Hippocampal formation (tissue), 2 donors: ENCODE measurements at regions not wholly inside any gene's neighbourhood (a gene's known extent, or its start where the extent isn't known, plus 50 kb on each side); places are given as distances from the start of the nearest gene placed in this dataset.

Source experiments
- DNase-seq, 2 donors: peaks; one replicate each; lab custom pipeline; 2025; lab: John Stamatoyannopoulos, UW

GRCh38 chr13:34040863-34041262, 222.9 kb downstream of the RFC3 start:
- no peak for DNase-seq

GRCh38 chr13:34044041-34044440, 226.1 kb downstream of the RFC3 start:
- DNase-seq = peak in 1 of 2 donors; percentile 40

DNA sequence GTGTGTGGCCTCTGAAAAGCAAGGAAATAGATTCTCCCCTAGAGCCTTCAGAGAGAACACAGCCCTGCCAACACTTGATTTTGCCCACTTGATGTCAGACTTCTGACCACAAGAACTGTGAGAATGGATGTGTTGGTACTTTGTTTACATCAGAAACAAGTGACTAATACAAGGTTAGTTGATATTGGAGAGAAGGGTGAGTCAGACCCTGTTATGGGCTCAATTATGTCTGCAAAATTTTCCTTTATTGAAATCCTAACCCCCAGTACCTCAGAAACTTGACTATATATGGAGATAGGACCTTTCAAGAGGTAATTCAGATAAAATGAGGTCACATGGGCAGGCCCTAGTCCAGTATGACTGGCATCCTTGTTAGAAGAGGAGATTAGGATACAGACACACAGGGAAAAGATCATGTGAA, 226.7 kb downstream of the RFC3 start:
- DNase-seq = no peak

GRCh38 chr13:34046457-34046856, 228.5 kb downstream of the RFC3 start:
- no peak for DNase-seq

DNA sequence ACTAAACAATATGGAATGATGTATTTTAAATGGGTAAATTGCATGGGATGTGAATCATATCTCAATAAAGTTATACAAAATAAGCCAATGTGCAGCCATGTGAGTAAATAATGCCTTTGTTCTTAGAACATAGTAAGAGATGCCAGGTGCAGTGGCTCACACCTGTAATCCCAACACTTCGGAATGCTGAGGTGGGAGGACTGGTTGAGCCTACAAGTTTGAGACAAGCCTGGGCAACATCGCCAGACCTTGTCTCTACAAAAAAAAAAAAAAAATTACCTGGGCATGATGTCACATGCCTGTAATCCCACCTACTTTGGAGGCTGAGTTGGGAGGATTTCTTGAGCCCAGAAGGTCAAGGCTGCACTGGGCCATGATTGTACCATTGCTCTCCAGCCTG, 230.7 kb downstream of the RFC3 start:
- DNase-seq = no peak

DNA sequence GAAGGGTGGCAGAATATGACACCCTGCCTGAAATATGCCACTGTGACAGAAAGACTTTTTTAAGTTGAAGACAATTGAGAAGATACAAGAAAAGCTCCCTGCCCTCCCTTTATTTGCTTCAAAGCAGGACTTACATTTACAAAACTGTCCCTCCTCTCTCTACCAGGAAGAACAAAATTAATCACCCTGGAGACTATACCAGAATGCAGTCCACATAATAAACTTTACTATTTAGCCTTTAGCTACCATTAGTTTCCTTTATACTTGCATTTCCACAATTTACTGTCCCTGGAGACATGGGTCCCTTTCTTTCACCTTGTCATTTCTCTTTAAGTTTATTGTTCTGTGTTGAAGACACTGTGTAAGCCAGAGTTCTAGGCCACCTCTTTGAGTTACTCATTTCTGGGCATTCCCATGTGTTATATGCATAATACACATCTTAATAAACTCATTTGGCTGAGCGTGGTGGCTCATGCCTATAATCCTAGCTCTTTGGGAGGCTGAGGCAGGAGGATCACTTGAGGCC, 238.8 kb downstream of the RFC3 start:
- no peak for DNase-seq

DNA sequence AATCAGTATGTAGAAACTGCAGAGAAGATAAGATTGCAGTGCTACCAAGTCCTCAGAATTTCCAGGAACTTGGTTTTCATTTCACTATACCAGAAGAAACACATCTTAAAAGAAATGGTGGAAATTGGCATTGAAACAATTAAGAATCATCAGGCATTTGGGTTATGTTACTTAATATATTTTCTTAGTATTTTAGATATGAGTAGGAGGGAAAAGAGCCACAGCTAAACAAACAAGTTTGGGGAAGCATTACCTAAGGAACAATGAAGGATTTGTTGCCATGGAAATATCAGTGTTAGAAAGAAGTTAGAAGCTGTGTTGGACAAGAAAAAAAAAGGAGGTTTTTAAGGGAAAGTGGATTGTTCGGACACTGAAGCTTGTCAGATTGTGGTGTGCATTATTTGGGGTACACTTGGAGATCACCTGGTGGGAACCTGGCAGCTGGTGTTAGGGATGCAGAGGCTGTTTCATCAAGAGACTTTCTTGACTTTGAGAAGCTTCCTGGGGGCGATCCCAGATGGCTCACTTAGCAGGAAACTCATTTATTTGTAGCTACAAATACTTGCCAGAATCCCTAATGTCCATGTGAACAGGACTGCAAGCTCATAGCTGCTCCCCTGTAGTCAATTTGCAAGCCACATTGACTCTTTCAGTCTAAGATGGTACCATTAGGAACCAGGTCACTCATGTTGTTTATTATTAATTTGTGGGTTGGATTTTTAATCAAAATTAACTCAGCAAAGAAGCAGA, 246.7 kb downstream of the RFC3 start:
- no peak for DNase-seq

DNA sequence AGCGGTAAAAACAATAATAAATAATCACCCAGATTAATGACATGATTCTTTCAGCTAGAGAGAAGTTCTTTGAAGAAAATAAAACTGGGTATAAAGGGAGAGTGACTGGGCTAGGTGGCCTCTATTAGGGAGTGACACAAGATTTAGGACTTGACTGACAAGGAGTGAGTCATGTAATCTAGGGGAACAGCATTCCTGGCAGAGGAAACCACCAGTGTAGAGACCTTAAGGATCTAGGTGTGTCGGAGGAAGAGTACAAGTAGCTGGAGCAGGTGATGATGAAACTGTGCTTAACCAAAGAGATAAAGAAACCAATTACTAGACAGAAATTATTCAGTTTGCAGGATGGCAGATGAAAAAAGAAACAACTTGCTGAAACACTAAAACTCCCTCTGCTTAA, 248.0 kb downstream of the RFC3 start:
- no peak for DNase-seq

DNA sequence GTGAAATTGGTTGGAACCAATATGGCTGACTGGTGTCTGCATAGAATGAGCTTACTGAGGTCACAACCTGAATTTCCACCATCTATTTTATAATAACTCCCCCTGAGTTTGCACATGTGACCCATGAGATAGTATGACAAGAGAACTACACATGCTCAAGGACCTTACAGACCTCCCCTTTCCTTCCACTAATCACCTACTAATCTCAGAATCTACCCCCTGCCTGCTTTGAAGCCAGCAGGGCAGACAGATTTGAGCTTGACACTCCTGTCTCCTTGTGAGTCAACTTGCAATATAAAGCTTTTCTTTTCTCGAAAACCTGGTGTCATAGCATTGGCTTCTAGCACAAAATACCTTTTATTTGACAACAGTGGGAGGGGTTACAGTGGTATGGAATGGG, 248.4 kb downstream of the RFC3 start:
- no peak for DNase-seq

- no peak for DNase-seq
Measured at GRCh38 chr13:34070006-34070405, 252.1 kb downstream of the RFC3 start.

- DNase-seq = no peak
Measured at GRCh38 chr13:34070544-34071303, 252.8 kb downstream of the RFC3 start.

- DNase-seq = no peak
Measured at GRCh38 chr13:34076319-34076718, 258.4 kb downstream of the RFC3 start.

- DNase-seq = peak in 1 of 2 donors; percentile 47
Measured at GRCh38 chr13:34076943-34077703, 259.2 kb downstream of the RFC3 start.

- DNase-seq = no peak
Measured at GRCh38 chr13:34078334-34078999, 260.5 kb downstream of the RFC3 start.

- no peak for DNase-seq
Measured at GRCh38 chr13:34085204-34085603, 267.3 kb downstream of the RFC3 start.

- no peak for DNase-seq
Measured at GRCh38 chr13:34086281-34086680, 268.3 kb downstream of the RFC3 start.

- no peak for DNase-seq
Measured at GRCh38 chr13:34087791-34088190, 269.8 kb downstream of the RFC3 start.

GRCh38 chr13:34103854-34104253, 285.9 kb downstream of the RFC3 start:
- DNase-seq = no peak

DNA sequence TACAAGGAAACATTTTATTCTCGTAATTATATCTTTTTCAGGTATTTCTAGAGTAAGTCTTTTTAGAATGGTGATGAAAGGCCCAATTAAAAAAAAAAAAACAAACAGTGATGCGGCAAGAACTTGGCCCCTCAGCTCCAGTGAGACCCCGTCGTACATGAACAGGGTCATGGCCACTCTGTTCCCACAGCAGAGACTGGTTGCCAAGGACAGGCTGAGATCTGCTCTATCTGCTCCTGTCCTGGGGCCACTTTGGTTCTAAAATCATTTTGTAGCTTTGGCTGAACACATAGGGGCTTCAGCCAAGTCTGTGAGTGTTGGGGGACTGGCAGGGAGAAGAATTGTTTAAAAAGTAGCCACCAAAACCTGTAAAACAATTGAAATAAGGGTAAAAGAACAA, 286.9 kb downstream of the RFC3 start:
- no peak for DNase-seq

- no peak for DNase-seq
Measured at GRCh38 chr13:34107806-34108205, 289.9 kb downstream of the RFC3 start.

- DNase-seq = no peak
Measured at GRCh38 chr13:34108410-34108809, 290.5 kb downstream of the RFC3 start.

- DNase-seq = no peak
Measured at GRCh38 chr13:34114581-34114980, 296.6 kb downstream of the RFC3 start.
